ENCODE measurements at regions not wholly inside any gene's neighbourhood (a gene's known extent, or its start where the extent isn't known, plus 50 kb on each side); places are given as distances from the start of the nearest gene placed in this dataset.

GRCh38 chr2:139218181-139218580, 438.0 kb upstream of the NXPH2 start:
- TF ChIP-seq CTCF (conservative IDR thresholded peaks at IDR 0.05; ENCODE audit: low read depth, low read length) (no peak), EZH2phosphoT487 (IDR thresholded peaks at IDR 0.05; ENCODE audit: borderline replicate concordance, low read length) (no peak)
